Esophagus muscularis mucosa (tissue), 4 donors: ENCODE measurements at regions not wholly inside any gene's neighbourhood (a gene's known extent, or its start where the extent isn't known, plus 50 kb on each side); places are given as distances from the start of the nearest gene placed in this dataset.

ENCODE experiments used
- DNase-seq: peaks from one replicate; pipeline ENCODE4 v3.0.0-alpha.2; 2017; ENCODE audit errors: extremely low spot score
- H3K27ac ChIP-seq, 4 donors: fragments of 200-600 bp; sonication (generic); replicated peaks in 1 of 4; 1 replicate in 3 of 4; 2 replicates in 1 of 4; pipeline ENCODE4 v1.5.1; 2016 to 2019; ENCODE audit warnings: mild to moderate bottlenecking in 1 of 4
- H3K27me3 ChIP-seq, 4 donors: fragments of 200-600 bp; sonication (generic); one replicate each; pipeline versions ENCODE4 v1.5.1 to v1.6.0; 2016 to 2019
- H3K36me3 ChIP-seq, 4 donors: fragments of 200-600 bp; sonication (generic); one replicate each; pipeline ENCODE4 v1.5.1; 2016 to 2019
- H3K4me1 ChIP-seq, 4 donors: fragments of 200-600 bp; sonication (generic); one replicate each; pipeline ENCODE4 v1.5.1; 2016 to 2019
- H3K4me3 ChIP-seq, 4 donors: fragments of 200-600 bp; sonication (generic); 1 replicate in 2 of 4; 2 replicates in 2 of 4; pipeline ENCODE4 v1.5.1; 2016 to 2019; ENCODE audit warnings: mild to moderate bottlenecking in 4 of 4, moderate library complexity in 1 of 4
- H3K9me3 ChIP-seq, 4 donors: fragments of 200-600 bp; sonication (generic); 1 replicate in 3 of 4; 2 replicates in 1 of 4; pipeline ENCODE4 v1.5.1; 2016 to 2019
- CTCF ChIP-seq, 3 experiments: fragments of 200-600 bp in 2 of 3; fragments of 450-650 bp in 1 of 3; sonication (generic) in 2 of 3; IDR thresholded peaks; one replicate each; pipeline ENCODE4 v1.5.1; 2017 to 2019; ENCODE audit warnings: antibody characterized with exemption in 3 of 3, mild to moderate bottlenecking in 2 of 3, moderate library complexity in 1 of 3
- EP300 ChIP-seq: sonication (generic); formaldehyde crosslinking; IDR thresholded peaks from one replicate; pipeline ENCODE4 v1.6.1; 2017; ENCODE audit warnings: antibody characterized with exemption
- POLR2A ChIP-seq: fragments of 450-650 bp; IDR thresholded peaks from one replicate; pipeline ENCODE4 v1.6.1; 2017; ENCODE audit warnings: antibody characterized with exemption, moderate library complexity, mild to moderate bottlenecking, low read depth
- POLR2AphosphoS5 ChIP-seq, 2 donors: sonication (generic); formaldehyde crosslinking; IDR thresholded peaks; one replicate each; pipeline ENCODE4 v1.6.1; 2017; ENCODE audit warnings: antibody characterized with exemption in 2 of 2
- WGBS: methylation state at CpG from one replicate; pipeline ENCODE4 v1.1.5; 2018; 5-methylcytosine and 5-hydroxymethylcytosine counted together
- intact Hi-C: fragments of 100-400 bp; cut with DNase I; formaldehyde crosslinking; loops from one replicate; pipeline ENCODE4 v1.15.1; 2023

GRCh38 chr3:194744826-194745225, 59.1 kb downstream of the FAM43A start:
- no peak for DNase-seq
- WGBS = 77% methylated on average over 4 of the region's 4 CpGs
- Histone ChIP-seq H3K36me3 (no peaks in the 10 kb centered on the region), H3K4me3 (no peak overlapping the region), H3K9me3 (no peaks in the 10 kb centered on the region), H3K27me3 (peaks cover 0 to 7% (median 0%) of the 10 kb centered on the region in 4 donors), H3K27ac (no peak overlapping the region), H3K4me1 (peaks cover 0 to 2% (median under 1%) of the 10 kb centered on the region in 4 donors)
- TF ChIP-seq POLR2AphosphoS5 (IDR thresholded peaks at IDR 0.05) (no peak), EP300 (no peak), POLR2A (no peak), CTCF (IDR thresholded peaks at IDR 0.05) (no peak)
- intact Hi-C loops = no loop called here

DNA sequence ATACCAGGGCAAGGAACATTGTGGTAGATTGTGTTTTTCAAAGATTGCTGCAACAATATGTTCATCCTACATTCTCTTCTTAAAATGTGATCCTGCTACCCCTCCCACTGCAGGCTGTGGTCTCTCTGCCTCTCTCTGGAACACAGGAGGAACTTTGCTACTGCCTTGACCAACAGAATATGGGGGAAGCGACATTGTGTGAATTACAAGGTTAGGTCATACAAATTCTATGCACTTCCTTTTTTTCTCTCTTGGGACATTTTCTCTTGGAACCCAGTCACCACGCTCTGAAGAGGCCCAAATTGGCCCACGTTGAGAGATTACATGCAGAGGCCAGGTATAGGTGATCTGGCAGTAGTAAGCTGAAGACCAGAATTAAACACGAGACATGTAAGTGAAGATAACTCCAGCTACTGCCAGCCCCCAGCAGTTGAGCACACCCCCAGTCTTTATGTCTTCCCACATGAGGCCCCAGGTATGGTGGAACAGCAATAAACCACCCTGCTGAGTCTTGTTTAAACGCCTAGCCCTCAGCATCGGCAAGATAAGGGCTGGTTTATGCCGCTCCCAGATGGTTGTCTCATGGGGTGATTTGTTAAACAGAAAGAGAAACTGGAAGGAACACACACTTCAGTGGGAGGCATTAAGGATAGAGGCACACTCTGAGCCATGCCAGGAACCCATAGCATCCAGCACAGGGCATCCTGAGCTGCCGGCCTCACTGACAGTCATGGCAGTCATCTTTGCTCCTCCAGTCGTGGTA, 59.9 kb downstream of the FAM43A start:
- Histone ChIP-seq H3K9me3 (no peaks in the 10 kb centered on the region), H3K27ac (no peak overlapping the region), H3K4me1 (no peaks in the 10 kb centered on the region), H3K4me3 (no peak overlapping the region), H3K27me3 (peaks cover 0 to 7% (median 0%) of the 10 kb centered on the region in 4 donors), H3K36me3 (no peaks in the 10 kb centered on the region)
- 84% methylated on average over 9 of the region's 9 CpGs for WGBS
- intact Hi-C loops = no loop called here
- TF ChIP-seq EP300 (no peak), POLR2AphosphoS5 (IDR thresholded peaks at IDR 0.05) (no peak), CTCF (IDR thresholded peaks at IDR 0.05) (no peak), POLR2A (no peak)
- DNase-seq = no peak

- Histone ChIP-seq H3K36me3 (no peaks in the 10 kb centered on the region), H3K27ac (no peak overlapping the region), H3K4me1 (no peaks in the 10 kb centered on the region), H3K27me3 (peaks cover 0 to 7% (median 0%) of the 10 kb centered on the region in 4 donors), H3K4me3 (no peak overlapping the region), H3K9me3 (no peaks in the 10 kb centered on the region)
- DNase-seq = no peak
- WGBS = 92% methylated on average over 19 of the region's 19 CpGs
- TF ChIP-seq POLR2A (no peak), EP300 (no peak), CTCF (IDR thresholded peaks at IDR 0.05) (no peak), POLR2AphosphoS5 (IDR thresholded peaks at IDR 0.05) (no peak)
- intact Hi-C loops = no loop called here
Measured at GRCh38 chr3:194748225-194748624, 62.5 kb downstream of the FAM43A start.

GRCh38 chr3:194749631-194750490, 64.2 kb downstream of the FAM43A start:
- TF ChIP-seq POLR2A = no peak
- TF ChIP-seq POLR2AphosphoS5 (IDR thresholded peaks at IDR 0.05) = no peak
- no peak for TF ChIP-seq EP300
- TF ChIP-seq CTCF (IDR thresholded peaks at IDR 0.05) = no peak
- no peaks in the 10 kb centered on the region for H3K36me3 ChIP-seq
- H3K4me3 ChIP-seq = no peak overlapping the region
- no peak for DNase-seq
- H3K9me3 ChIP-seq = no peaks in the 10 kb centered on the region
- WGBS = 78% methylated on average over 10 of the region's 17 CpGs
- intact Hi-C loops = no loop called here
- peaks cover 0 to 7% (median 0%) of the 10 kb centered on the region in 4 donors for H3K27me3 ChIP-seq
- H3K4me1 ChIP-seq = no peaks in the 10 kb centered on the region
- no peak overlapping the region for H3K27ac ChIP-seq
